ENCODE measurements at regions not wholly inside any gene's neighbourhood (a gene's known extent, or its start where the extent isn't known, plus 50 kb on each side); places are given as distances from the start of the nearest gene placed in this dataset.

DNA sequence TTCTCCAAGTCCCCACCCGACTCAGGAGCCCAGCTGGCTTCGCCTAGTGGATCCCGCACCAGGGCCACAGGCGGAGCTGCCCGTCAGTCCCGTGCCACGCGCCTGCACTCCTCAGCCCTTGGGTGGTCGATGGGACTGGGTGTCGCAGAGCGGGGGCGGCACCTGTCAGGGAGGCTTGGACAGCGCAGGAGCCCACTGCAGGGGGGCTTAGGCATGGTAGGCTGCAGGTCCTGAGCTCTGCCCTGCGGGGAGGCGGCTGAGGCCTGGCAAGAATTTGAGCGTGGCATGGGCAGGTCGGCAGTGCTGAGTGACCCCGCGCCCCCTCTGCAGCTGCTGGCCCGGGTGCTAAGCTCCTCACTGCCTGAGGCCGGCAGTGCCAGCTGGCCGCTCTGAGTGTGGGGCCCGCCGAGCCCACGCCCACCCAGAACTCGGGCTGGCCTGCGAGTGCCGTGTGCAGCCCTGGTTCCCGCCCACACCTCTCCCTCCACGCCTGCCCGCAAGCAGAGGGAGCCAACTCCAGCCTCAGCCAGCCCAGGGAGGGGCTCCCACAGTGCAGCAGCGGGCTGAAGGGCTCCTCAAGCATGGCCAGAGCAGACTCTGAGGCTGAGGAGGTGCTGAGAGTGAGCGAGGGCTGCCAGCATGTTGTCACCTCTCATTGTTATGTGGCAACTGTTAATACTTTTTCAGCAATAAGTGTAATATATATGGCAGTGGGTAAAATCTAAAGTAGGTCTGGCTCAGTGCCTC, 548.4 kb upstream of the BRINP3 start:
- ChIA-PET CTCF (no interaction called here), POLR2A (no interaction called here), SMC1A (ENCODE audit: uncharacterized antibody, unreplicated experiment) (no interaction called here), RAD21 (ENCODE audit: unreplicated experiment) (no interaction called here)
- Histone ChIP-seq H3K4me3 (no peak overlapping the region), H3K27me3 (replicated peaks in 1 of 2; ENCODE audit: control insufficient read depth in 2 of 2, insufficient read depth in 2 of 2, low read length in 1 of 2) (no peaks in the 10 kb centered on the region), H3K9ac (ENCODE audit: control insufficient read depth, insufficient read depth, low read length) (no peak overlapping the region), H2AFZ (ENCODE audit: control insufficient read depth, low read depth, low read length) (no peak overlapping the region), H3K4me1 (ENCODE audit: control insufficient read depth, insufficient read depth, low read length) (no peaks in the 10 kb centered on the region), H4K20me1 (ENCODE audit: control insufficient read depth, insufficient read depth) (no peaks in the 10 kb centered on the region), H3K9me3 (replicated peaks; ENCODE audit: control insufficient read depth, insufficient read depth, low read length) (no peaks in the 10 kb centered on the region), H3K27ac (ENCODE audit: control insufficient read depth, insufficient read depth) (no peak overlapping the region), H3K36me3 (ENCODE audit: control insufficient read depth in 2 of 2, insufficient read depth in 2 of 2, low read length in 1 of 2) (no peaks in the 10 kb centered on the region), H3K79me2 (ENCODE audit: control insufficient read depth, insufficient read depth, low read length) (no peaks in the 10 kb centered on the region), H3K4me2 (ENCODE audit: control insufficient read depth, insufficient read depth) (no peak overlapping the region)
- TF ChIP-seq NR2C2 (IDR thresholded peaks at IDR 0.05; ENCODE audit: borderline replicate concordance, control insufficient read depth, insufficient read length, low read depth) (no peak), NBN (IDR thresholded peaks at IDR 0.05) (no peak), CHD2 (IDR thresholded peaks at IDR 0.05; ENCODE audit: borderline replicate concordance, low read depth, low read length) (no peak), MXI1 (IDR thresholded peaks at IDR 0.05; ENCODE audit: low read depth, low read length) (no peak), CBFB (IDR thresholded peaks at IDR 0.05; ENCODE audit: low read depth) (no peak), JUND (IDR thresholded peaks at IDR 0.05; ENCODE audit: low read depth, low read length) (no peak)
- TF ChIP-seq, protein P1, sequence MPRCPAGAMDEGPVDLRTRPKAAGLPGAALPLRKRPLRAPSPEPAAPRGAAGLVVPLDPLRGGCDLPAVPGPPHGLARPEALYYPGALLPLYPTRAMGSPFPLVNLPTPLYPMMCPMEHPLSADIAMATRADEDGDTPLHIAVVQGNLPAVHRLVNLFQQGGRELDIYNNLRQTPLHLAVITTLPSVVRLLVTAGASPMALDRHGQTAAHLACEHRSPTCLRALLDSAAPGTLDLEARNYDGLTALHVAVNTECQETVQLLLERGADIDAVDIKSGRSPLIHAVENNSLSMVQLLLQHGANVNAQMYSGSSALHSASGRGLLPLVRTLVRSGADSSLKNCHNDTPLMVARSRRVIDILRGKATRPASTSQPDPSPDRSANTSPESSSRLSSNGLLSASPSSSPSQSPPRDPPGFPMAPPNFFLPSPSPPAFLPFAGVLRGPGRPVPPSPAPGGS (IDR thresholded peaks at IDR 0.05; ENCODE audit: borderline replicate concordance, insufficient read depth, low read depth, low read length, poor library complexity, severe bottlenecking) = no peak
- TF ChIP-seq, protein P2, sequence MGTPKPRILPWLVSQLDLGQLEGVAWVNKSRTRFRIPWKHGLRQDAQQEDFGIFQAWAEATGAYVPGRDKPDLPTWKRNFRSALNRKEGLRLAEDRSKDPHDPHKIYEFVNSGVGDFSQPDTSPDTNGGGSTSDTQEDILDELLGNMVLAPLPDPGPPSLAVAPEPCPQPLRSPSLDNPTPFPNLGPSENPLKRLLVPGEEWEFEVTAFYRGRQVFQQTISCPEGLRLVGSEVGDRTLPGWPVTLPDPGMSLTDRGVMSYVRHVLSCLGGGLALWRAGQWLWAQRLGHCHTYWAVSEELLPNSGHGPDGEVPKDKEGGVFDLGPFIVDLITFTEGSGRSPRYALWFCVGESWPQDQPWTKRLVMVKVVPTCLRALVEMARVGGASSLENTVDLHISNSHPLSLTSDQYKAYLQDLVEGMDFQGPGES (IDR thresholded peaks at IDR 0.05) = no peak
- TF ChIP-seq, protein P3, sequence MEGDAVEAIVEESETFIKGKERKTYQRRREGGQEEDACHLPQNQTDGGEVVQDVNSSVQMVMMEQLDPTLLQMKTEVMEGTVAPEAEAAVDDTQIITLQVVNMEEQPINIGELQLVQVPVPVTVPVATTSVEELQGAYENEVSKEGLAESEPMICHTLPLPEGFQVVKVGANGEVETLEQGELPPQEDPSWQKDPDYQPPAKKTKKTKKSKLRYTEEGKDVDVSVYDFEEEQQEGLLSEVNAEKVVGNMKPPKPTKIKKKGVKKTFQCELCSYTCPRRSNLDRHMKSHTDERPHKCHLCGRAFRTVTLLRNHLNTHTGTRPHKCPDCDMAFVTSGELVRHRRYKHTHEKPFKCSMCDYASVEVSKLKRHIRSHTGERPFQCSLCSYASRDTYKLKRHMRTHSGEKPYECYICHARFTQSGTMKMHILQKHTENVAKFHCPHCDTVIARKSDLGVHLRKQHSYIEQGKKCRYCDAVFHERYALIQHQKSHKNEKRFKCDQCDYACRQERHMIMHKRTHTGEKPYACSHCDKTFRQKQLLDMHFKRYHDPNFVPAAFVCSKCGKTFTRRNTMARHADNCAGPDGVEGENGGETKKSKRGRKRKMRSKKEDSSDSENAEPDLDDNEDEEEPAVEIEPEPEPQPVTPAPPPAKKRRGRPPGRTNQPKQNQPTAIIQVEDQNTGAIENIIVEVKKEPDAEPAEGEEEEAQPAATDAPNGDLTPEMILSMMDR (IDR thresholded peaks at IDR 0.05 in 2 of 3, conservative IDR thresholded peaks at IDR 0.05 in 1 of 3; ENCODE audit: control insufficient read depth in 2 of 3, extremely low read depth in 1 of 3, insufficient read depth in 1 of 3, low read depth in 3 of 3, low read length in 3 of 3) = no peak
- DNase-seq (ENCODE audit: low read depth, low spot score) = no peak
- WGBS (ENCODE audit: insufficient coverage, insufficient replicate concordance, low lambda C conversion rate, missing lambda C conversion rate) = 68% methylated on average over 21 of the region's 33 CpGs
- intact Hi-C loops (cut with micrococcal nuclease; ENCODE audit: unreplicated experiment) = no loop called here
- in situ Hi-C loops (cut with MboI) = no loop called here
- no peak for FAIRE-seq
- no TSS peak for BruUV-seq (replicated peaks)
- ATAC-seq = no peak

Data from GM12878 (cell line).